GM23248 (cell line): ENCODE measurements at regions not wholly inside any gene's neighbourhood (a gene's known extent, or its start where the extent isn't known, plus 50 kb on each side); places are given as distances from the start of the nearest gene placed in this dataset.

Source experiments
- EZH2 ChIP-seq: fragments of 200-600 bp; sonication (generic); IDR thresholded peaks from 2 replicates; pipeline ENCODE4 v1.6.1; 2018; ENCODE audit warnings: antibody characterized with exemption, mild to moderate bottlenecking; ENCODE audit not compliant: insufficient read depth, poor library complexity, severe bottlenecking
- EZH2phosphoT487 ChIP-seq: fragments of 200-600 bp; sonication (generic); IDR thresholded peaks from 2 replicates; pipeline ENCODE4 v1.6.1; 2018; ENCODE audit warnings: antibody characterized with exemption, moderate library complexity, mild to moderate bottlenecking, low read depth; ENCODE audit not compliant: insufficient read depth

GRCh38 chr12:45599196-45599595 is 130.3 kb upstream of the ARID2 start:
- TF ChIP-seq EZH2 = no peak
- no peak for TF ChIP-seq EZH2phosphoT487
